IMR-90 (cell line): ENCODE measurements at regions not wholly inside any gene's neighbourhood (a gene's known extent, or its start where the extent isn't known, plus 50 kb on each side); places are given as distances from the start of the nearest gene placed in this dataset.

ENCODE experiments used
- CHD1 ChIP-seq: IDR thresholded peaks from 2 replicates; pipeline ENCODE4 v1.6.1; 2012; ENCODE audit warnings: low read depth, low read length, improper control_type of control experiment
- FOS ChIP-seq: fragments of 150-350 bp; IDR thresholded peaks from 2 replicates; pipeline ENCODE4 v1.6.1; 2016; ENCODE audit warnings: low read depth, low read length
- MAFK ChIP-seq: IDR thresholded peaks from 2 replicates; pipeline ENCODE4 v1.6.1; 2012; ENCODE audit warnings: low read depth, low read length, improper control_type of control experiment
- MAZ ChIP-seq: IDR thresholded peaks from 2 replicates; pipeline ENCODE4 v1.6.1; 2012; ENCODE audit warnings: low read depth, mild to moderate bottlenecking, low read length, improper control_type of control experiment, moderate library complexity, borderline replicate concordance
- POLR2A ChIP-seq: IDR thresholded peaks from 2 replicates; pipeline ENCODE4 v1.6.1; 2012; ENCODE audit warnings: mild to moderate bottlenecking, low read depth, low read length
- RAD21 ChIP-seq: IDR thresholded peaks from 2 replicates; pipeline ENCODE4 v1.6.1; 2012; ENCODE audit warnings: low read length, improper control_type of control experiment
- RFX5 ChIP-seq: IDR thresholded peaks from 2 replicates; pipeline ENCODE4 v1.8.0; 2012; ENCODE audit warnings: low read depth, mild to moderate bottlenecking, low read length, moderate library complexity
- SMC3 ChIP-seq: fragments of 150-350 bp; IDR thresholded peaks from 2 replicates; pipeline ENCODE4 v1.6.1; 2016; ENCODE audit warnings: low read depth, mild to moderate bottlenecking, antibody characterized with exemption, low read length, moderate library complexity
- TF ChIP-seq, protein P1 (sequence below): conservative IDR thresholded peaks from 2 replicates; pipeline ENCODE4 v1.5.1; 2012; ENCODE audit warnings: mild to moderate bottlenecking, low read depth, low read length, improper control_type of control experiment
- TF ChIP-seq, protein P2 (sequence below): fragments of 150-350 bp; IDR thresholded peaks from 2 replicates; pipeline ENCODE4 v1.6.1; 2016; ENCODE audit warnings: low read depth, mild to moderate bottlenecking, low read length, moderate library complexity, borderline replicate concordance

DNA sequence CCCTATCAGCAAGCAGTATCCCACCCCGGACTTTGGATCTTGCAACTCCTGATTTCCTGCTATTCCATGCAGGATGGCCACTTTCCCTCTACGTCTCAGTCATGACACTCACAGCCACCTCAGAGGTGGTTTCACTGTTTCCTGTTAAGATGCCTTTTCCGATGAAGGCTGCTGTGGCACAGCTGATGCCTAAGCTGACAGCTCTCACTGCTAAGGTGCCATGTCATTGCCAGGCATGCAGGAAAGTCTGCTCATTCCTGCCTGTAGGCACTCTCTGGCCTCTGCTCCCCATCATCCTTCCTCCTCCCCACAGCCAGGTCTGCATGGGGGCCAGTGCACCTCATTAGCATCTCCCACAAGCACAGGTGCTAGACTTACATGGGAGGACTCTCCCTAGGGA is 173.0 kb downstream of the CBLN1 start:
- TF ChIP-seq POLR2A (no peak), MAZ (no peak), FOS (no peak), MAFK (no peak), RAD21 (no peak), RFX5 (no peak), SMC3 (no peak), CHD1 (no peak)
- TF ChIP-seq, protein P1, sequence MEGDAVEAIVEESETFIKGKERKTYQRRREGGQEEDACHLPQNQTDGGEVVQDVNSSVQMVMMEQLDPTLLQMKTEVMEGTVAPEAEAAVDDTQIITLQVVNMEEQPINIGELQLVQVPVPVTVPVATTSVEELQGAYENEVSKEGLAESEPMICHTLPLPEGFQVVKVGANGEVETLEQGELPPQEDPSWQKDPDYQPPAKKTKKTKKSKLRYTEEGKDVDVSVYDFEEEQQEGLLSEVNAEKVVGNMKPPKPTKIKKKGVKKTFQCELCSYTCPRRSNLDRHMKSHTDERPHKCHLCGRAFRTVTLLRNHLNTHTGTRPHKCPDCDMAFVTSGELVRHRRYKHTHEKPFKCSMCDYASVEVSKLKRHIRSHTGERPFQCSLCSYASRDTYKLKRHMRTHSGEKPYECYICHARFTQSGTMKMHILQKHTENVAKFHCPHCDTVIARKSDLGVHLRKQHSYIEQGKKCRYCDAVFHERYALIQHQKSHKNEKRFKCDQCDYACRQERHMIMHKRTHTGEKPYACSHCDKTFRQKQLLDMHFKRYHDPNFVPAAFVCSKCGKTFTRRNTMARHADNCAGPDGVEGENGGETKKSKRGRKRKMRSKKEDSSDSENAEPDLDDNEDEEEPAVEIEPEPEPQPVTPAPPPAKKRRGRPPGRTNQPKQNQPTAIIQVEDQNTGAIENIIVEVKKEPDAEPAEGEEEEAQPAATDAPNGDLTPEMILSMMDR = no peak
- TF ChIP-seq, protein P2, sequence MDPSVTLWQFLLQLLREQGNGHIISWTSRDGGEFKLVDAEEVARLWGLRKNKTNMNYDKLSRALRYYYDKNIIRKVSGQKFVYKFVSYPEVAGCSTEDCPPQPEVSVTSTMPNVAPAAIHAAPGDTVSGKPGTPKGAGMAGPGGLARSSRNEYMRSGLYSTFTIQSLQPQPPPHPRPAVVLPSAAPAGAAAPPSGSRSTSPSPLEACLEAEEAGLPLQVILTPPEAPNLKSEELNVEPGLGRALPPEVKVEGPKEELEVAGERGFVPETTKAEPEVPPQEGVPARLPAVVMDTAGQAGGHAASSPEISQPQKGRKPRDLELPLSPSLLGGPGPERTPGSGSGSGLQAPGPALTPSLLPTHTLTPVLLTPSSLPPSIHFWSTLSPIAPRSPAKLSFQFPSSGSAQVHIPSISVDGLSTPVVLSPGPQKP = no peak
